ENCODE measurements at regions not wholly inside any gene's neighbourhood (a gene's known extent, or its start where the extent isn't known, plus 50 kb on each side); places are given as distances from the start of the nearest gene placed in this dataset.
A peak's percentile ranks its signal among the peaks of the same experiment; 100 is the strongest.

GRCh38 chr6:9563568-9563967 is 851.3 kb downstream of the TFAP2A start:
- no peak for ATAC-seq
- Histone ChIP-seq H3K36me3 (no peaks in the 10 kb centered on the region), H3K4me3 (no peak overlapping the region), H3K27me3 (ENCODE audit: low read depth) (no peaks in the 10 kb centered on the region), H3K9me3 (no peaks in the 10 kb centered on the region), H3K4me1 (no peaks in the 10 kb centered on the region), H3K27ac (no peak overlapping the region)
- DNase-seq: no peak
- intact Hi-C loops (cut with DNase I): no loop called here
- TF ChIP-seq CTCF (IDR thresholded peaks at IDR 0.05): no peak

GRCh38 chr6:9554806-9555205 is 860.1 kb downstream of the TFAP2A start:
- H3K27me3 ChIP-seq (ENCODE audit: low read depth): no peaks in the 10 kb centered on the region
- H3K4me3 ChIP-seq: no peak overlapping the region
- H3K36me3 ChIP-seq: no peaks in the 10 kb centered on the region
- H3K27ac ChIP-seq: no peak overlapping the region
- intact Hi-C loops (cut with DNase I): no loop called here
- no peaks in the 10 kb centered on the region for H3K4me1 ChIP-seq
- peaks cover 6% of the 10 kb centered on the region for H3K9me3 ChIP-seq
- DNase-seq (no peak), ATAC-seq (no peak)
- TF ChIP-seq CTCF (IDR thresholded peaks at IDR 0.05): no peak

- Histone ChIP-seq H3K4me3 (no peak overlapping the region), H3K4me1 (no peaks in the 10 kb centered on the region), H3K27ac (no peak overlapping the region), H3K27me3 (ENCODE audit: low read depth) (no peaks in the 10 kb centered on the region), H3K36me3 (no peaks in the 10 kb centered on the region), H3K9me3 (peaks cover 6% of the 10 kb centered on the region)
- DNase-seq (no peak), ATAC-seq (no peak)
- intact Hi-C loops (cut with DNase I): no loop called here
- TF ChIP-seq CTCF (IDR thresholded peaks at IDR 0.05): no peak
Observed at GRCh38 chr6:9554323-9554722, 860.6 kb downstream of the TFAP2A start.

- no peak overlapping the region for H3K4me3 ChIP-seq
- H3K27ac ChIP-seq: no peak overlapping the region
- TF ChIP-seq CTCF (IDR thresholded peaks at IDR 0.05): no peak
- intact Hi-C loops (cut with DNase I): no loop called here
- H3K27me3 ChIP-seq (ENCODE audit: low read depth): no peaks in the 10 kb centered on the region
- no peaks in the 10 kb centered on the region for H3K4me1 ChIP-seq
- DNase-seq (no peak), ATAC-seq (no peak)
- peaks cover 6% of the 10 kb centered on the region for H3K9me3 ChIP-seq
- H3K36me3 ChIP-seq: no peaks in the 10 kb centered on the region
Observed at GRCh38 chr6:9553002-9553401, 861.9 kb downstream of the TFAP2A start.

- H3K27me3 ChIP-seq (ENCODE audit: low read depth): no peaks in the 10 kb centered on the region
- TF ChIP-seq CTCF (IDR thresholded peaks at IDR 0.05): no peak
- ATAC-seq (no peak), DNase-seq (no peak)
- H3K4me1 ChIP-seq: no peaks in the 10 kb centered on the region
- H3K9me3 ChIP-seq: no peaks in the 10 kb centered on the region
- H3K4me3 ChIP-seq: no peak overlapping the region
- no peak overlapping the region for H3K27ac ChIP-seq
- intact Hi-C loops (cut with DNase I): no loop called here
- no peaks in the 10 kb centered on the region for H3K36me3 ChIP-seq
Observed at GRCh38 chr6:9543649-9544048, 871.2 kb downstream of the TFAP2A start.

GRCh38 chr6:9540534-9541126 is 874.2 kb downstream of the TFAP2A start:
- TF ChIP-seq CTCF (IDR thresholded peaks at IDR 0.05): peak; percentile 69
- peak in 1 of 2 donors; percentile 44 for ATAC-seq
- H3K9me3 ChIP-seq: no peaks in the 10 kb centered on the region
- H3K27ac ChIP-seq: no peak overlapping the region
- intact Hi-C loops (cut with DNase I): no loop called here
- no peak for DNase-seq
- H3K27me3 ChIP-seq (ENCODE audit: low read depth): no peaks in the 10 kb centered on the region
- no peak overlapping the region for H3K4me3 ChIP-seq
- no peaks in the 10 kb centered on the region for H3K36me3 ChIP-seq
- H3K4me1 ChIP-seq: no peaks in the 10 kb centered on the region

Data from lower lobe of right lung (tissue), 2 donors.